Liver (tissue), 8 donors: ENCODE measurements at regions not wholly inside any gene's neighbourhood (a gene's known extent, or its start where the extent isn't known, plus 50 kb on each side); places are given as distances from the start of the nearest gene placed in this dataset.

Experiments
- DNase-seq: peaks from one replicate; pipeline ENCODE4 v3.0.0-alpha.2; 2017; ENCODE audit warnings: low spot score
- H3K27ac ChIP-seq, 2 donors: one replicate each; pipeline ENCODE4 v1.7.0; 2013; ENCODE audit warnings: inconsistent platforms in 2 of 2, low read length in 2 of 2, control low read depth in 1 of 2, low read depth in 1 of 2, mild to moderate bottlenecking in 1 of 2
- H3K27me3 ChIP-seq, 4 donors: one replicate each; pipeline versions ENCODE4 v1.6.1 to v1.7.0; 2013; ENCODE audit warnings: low read length in 3 of 4, inconsistent platforms in 1 of 4, mild to moderate bottlenecking in 1 of 4, moderate library complexity in 1 of 4; ENCODE audit not compliant: control insufficient read depth in 4 of 4, insufficient read depth in 4 of 4
- H3K36me3 ChIP-seq, 4 donors: one replicate each; pipeline versions ENCODE4 v1.6.1 to v1.7.0; 2013; ENCODE audit warnings: low read length in 3 of 4, mild to moderate bottlenecking in 3 of 4, low read depth in 1 of 4, moderate library complexity in 1 of 4; ENCODE audit not compliant: control insufficient read depth in 4 of 4, insufficient read depth in 3 of 4
- H3K4me1 ChIP-seq, 4 donors: one replicate each; pipeline versions ENCODE4 v1.6.1 to v1.7.0; 2013; ENCODE audit warnings: low read length in 3 of 4, mild to moderate bottlenecking in 3 of 4, moderate library complexity in 1 of 4; ENCODE audit not compliant: control insufficient read depth in 4 of 4, insufficient read depth in 4 of 4
- H3K4me3 ChIP-seq, 3 donors: one replicate each; pipeline versions ENCODE4 v1.6.1 to v1.7.0; 2013; ENCODE audit warnings: low read length in 3 of 3, control low read depth in 1 of 3, low read depth in 1 of 3, mild to moderate bottlenecking in 1 of 3
- H3K9ac ChIP-seq, 2 donors: one replicate each; pipeline ENCODE4 v1.7.0; 2013; ENCODE audit warnings: low read length in 2 of 2, mild to moderate bottlenecking in 2 of 2, moderate library complexity in 2 of 2, control low read depth in 1 of 2, low read depth in 1 of 2
- H3K9me3 ChIP-seq, 4 donors: one replicate each; pipeline versions ENCODE4 v1.6.1 to v1.7.0; 2013; ENCODE audit warnings: low read length in 3 of 4; ENCODE audit not compliant: control insufficient read depth in 4 of 4
- ATF3 ChIP-seq: IDR thresholded peaks from 2 replicates; pipeline ENCODE4 v1.6.1; 2016; ENCODE audit warnings: antibody characterized with exemption
- CTCF ChIP-seq: fragments of 150-350 bp; IDR thresholded peaks from 2 replicates; pipeline ENCODE4 v1.5.1; 2017; ENCODE audit warnings: improper control_type of control experiment, low read depth, low read length; ENCODE audit not compliant: missing input control
- EGR1 ChIP-seq, 2 donors: IDR thresholded peaks; 2 replicates each; pipeline ENCODE4 v1.6.1; 2016 to 2018; ENCODE audit warnings: antibody characterized with exemption in 2 of 2, low read depth in 2 of 2
- FOXA1 ChIP-seq: IDR thresholded peaks from 2 replicates; pipeline ENCODE4 v1.6.1; 2016; ENCODE audit warnings: antibody characterized with exemption
- FOXA2 ChIP-seq: IDR thresholded peaks from 2 replicates; pipeline ENCODE4 v1.6.1; 2016; ENCODE audit warnings: antibody characterized with exemption
- GABPA ChIP-seq, 2 donors: IDR thresholded peaks in 1 of 2; conservative IDR thresholded peaks in 1 of 2; 2 replicates each; pipeline ENCODE4 v1.6.1; 2016; ENCODE audit warnings: antibody characterized with exemption in 2 of 2, mild to moderate bottlenecking in 1 of 2, moderate library complexity in 1 of 2
- HNF4A ChIP-seq, 2 donors: conservative IDR thresholded peaks; 2 replicates each; pipeline ENCODE4 v1.6.1; 2016; ENCODE audit warnings: antibody characterized with exemption in 2 of 2, mild to moderate bottlenecking in 2 of 2
- HNF4G ChIP-seq: IDR thresholded peaks from 2 replicates; pipeline ENCODE4 v1.6.1; 2016; ENCODE audit warnings: antibody characterized with exemption
- JUND ChIP-seq, 2 donors: IDR thresholded peaks; 2 replicates each; pipeline ENCODE4 v1.6.1; 2016; ENCODE audit warnings: antibody characterized with exemption in 2 of 2
- MAX ChIP-seq: IDR thresholded peaks from 2 replicates; pipeline ENCODE4 v1.6.1; 2016; ENCODE audit warnings: antibody characterized with exemption
- NR2F2 ChIP-seq: IDR thresholded peaks from 2 replicates; pipeline ENCODE4 v1.6.1; 2016; ENCODE audit warnings: antibody characterized with exemption
- RAD21 ChIP-seq, 2 donors: IDR thresholded peaks; 2 replicates each; pipeline ENCODE4 v1.6.1; 2016; ENCODE audit warnings: antibody characterized with exemption in 2 of 2, mild to moderate bottlenecking in 2 of 2
- REST ChIP-seq: IDR thresholded peaks from 2 replicates; pipeline ENCODE4 v1.6.1; 2016; ENCODE audit warnings: antibody characterized with exemption, mild to moderate bottlenecking
- RXRA ChIP-seq, 2 donors: IDR thresholded peaks; 2 replicates each; pipeline ENCODE4 v1.6.1; 2017 to 2018; ENCODE audit warnings: antibody characterized with exemption in 2 of 2, mild to moderate bottlenecking in 1 of 2
- SP1 ChIP-seq: IDR thresholded peaks from 2 replicates; pipeline ENCODE4 v1.6.1; 2018; ENCODE audit warnings: antibody characterized with exemption, mild to moderate bottlenecking
- TAF1 ChIP-seq: conservative IDR thresholded peaks from 2 replicates; pipeline ENCODE4 v1.6.1; 2016; ENCODE audit warnings: antibody characterized with exemption, mild to moderate bottlenecking
- YY1 ChIP-seq: IDR thresholded peaks from 2 replicates; pipeline ENCODE4 v1.6.1; 2016; ENCODE audit warnings: antibody characterized with exemption, mild to moderate bottlenecking
- ZBTB33 ChIP-seq: IDR thresholded peaks from 2 replicates; pipeline ENCODE4 v1.6.1; 2016; ENCODE audit warnings: antibody characterized with exemption
- WGBS: extraction: QIAGEN DNeasy Blood & Tissue Kit; methylation state at CpG from one replicate; pipeline ENCODE4 v1.1.7; 2013; 5-methylcytosine and 5-hydroxymethylcytosine counted together
- donor health status: healthy.
- donor health status: healthy.
- donor health status: healthy.
- donor health status: healthy.
- donor health status: healthy.

- Histone ChIP-seq H3K9me3 (no peaks in the 10 kb centered on the region), H3K4me1 (no peaks in the 10 kb centered on the region), H3K4me3 (no peak overlapping the region), H3K36me3 (peaks cover 0 to 2% (median 0%) of the 10 kb centered on the region in 4 donors), H3K27me3 (no peaks in the 10 kb centered on the region), H3K27ac (no peak overlapping the region), H3K9ac (no peak overlapping the region)
- TF ChIP-seq REST = no peak
- TF ChIP-seq EGR1 (IDR thresholded peaks at IDR 0.05; ENCODE audit: low read depth in 2 of 2) = no peak
- no peak for TF ChIP-seq RXRA (IDR thresholded peaks at IDR 0.05)
- TF ChIP-seq ZBTB33 = no peak
- TF ChIP-seq SP1 = no peak
- no peak for TF ChIP-seq HNF4A (conservative IDR thresholded peaks at IDR 0.05)
- TF ChIP-seq NR2F2 = no peak
- TF ChIP-seq JUND (IDR thresholded peaks at IDR 0.05) = no peak
- TF ChIP-seq ATF3 = no peak
- TF ChIP-seq YY1 = no peak
- TF ChIP-seq TAF1 = no peak
- TF ChIP-seq FOXA2 = no peak
- TF ChIP-seq GABPA (IDR thresholded peaks at IDR 0.05 in 1 of 2, conservative IDR thresholded peaks at IDR 0.05 in 1 of 2) = no peak
- no peak for TF ChIP-seq FOXA1
- TF ChIP-seq CTCF = no peak
- WGBS = 95% methylated on average over 1 of the region's 1 CpG
- DNase-seq = no peak
Measured at GRCh38 chr3:117101697-117102096, 392.1 kb downstream of the TUSC7 start.

GRCh38 chr3:117102426-117102825, 392.8 kb downstream of the TUSC7 start:
- peaks cover 0 to 2% (median 0%) of the 10 kb centered on the region in 4 donors for H3K36me3 ChIP-seq
- H3K4me1 ChIP-seq = no peaks in the 10 kb centered on the region
- H3K9ac ChIP-seq = no peak overlapping the region
- H3K27me3 ChIP-seq = no peaks in the 10 kb centered on the region
- TF ChIP-seq RAD21 (IDR thresholded peaks at IDR 0.05) = no peak
- TF ChIP-seq SP1 = no peak
- no peak for TF ChIP-seq HNF4G
- TF ChIP-seq YY1 = no peak
- no peak for TF ChIP-seq HNF4A (conservative IDR thresholded peaks at IDR 0.05)
- TF ChIP-seq ZBTB33 = no peak
- no peak for TF ChIP-seq MAX
- no peak for TF ChIP-seq NR2F2
- no peak for TF ChIP-seq CTCF
- no peaks in the 10 kb centered on the region for H3K9me3 ChIP-seq
- H3K4me3 ChIP-seq = no peak overlapping the region
- no peak for DNase-seq
- 66% methylated on average over 3 of the region's 3 CpGs for WGBS
- H3K27ac ChIP-seq = no peak overlapping the region
